H1 (cell line): ENCODE measurements at regions not wholly inside any gene's neighbourhood (a gene's known extent, or its start where the extent isn't known, plus 50 kb on each side); places are given as distances from the start of the nearest gene placed in this dataset.

Experiments
- EZH2 ChIP-seq: fragments of 200-600 bp; sonication (generic); IDR thresholded peaks from 2 replicates; pipeline ENCODE4 v1.7.1; 2012; ENCODE audit warnings: low read depth, mild to moderate bottlenecking, moderate library complexity, low read length, inconsistent platforms; ENCODE audit not compliant: severe bottlenecking
- POLR2A ChIP-seq, 2 experiments: IDR thresholded peaks; 1 replicate in 1 of 2; 2 replicates in 1 of 2; pipeline ENCODE4 v1.6.1; 2011; ENCODE audit warnings: low read depth in 2 of 2, low read length in 2 of 2, mild to moderate bottlenecking in 2 of 2; ENCODE audit errors: control extremely low read depth in 1 of 2
- POLR2AphosphoS5 ChIP-seq: IDR thresholded peaks from 2 replicates; pipeline ENCODE4 v1.6.1; 2011; ENCODE audit warnings: low read depth, low read length
- ZNF274 ChIP-seq: IDR thresholded peaks from 2 replicates; pipeline ENCODE4 v1.7.0; 2012; ENCODE audit warnings: low read length, borderline replicate concordance; ENCODE audit errors: extremely low read depth
- TF ChIP-seq, protein P1 (sequence below), 3 experiments: IDR thresholded peaks; 1 replicate in 2 of 3; 2 replicates in 1 of 3; pipeline versions ENCODE4 v1.5.1 to v1.6.1; 2011; ENCODE audit warnings: low read length in 3 of 3, mild to moderate bottlenecking in 3 of 3, inconsistent platforms in 2 of 3, low read depth in 1 of 3, moderate library complexity in 1 of 3; ENCODE audit not compliant: insufficient read depth in 1 of 3; ENCODE audit errors: control extremely low read depth in 1 of 3

DNA sequence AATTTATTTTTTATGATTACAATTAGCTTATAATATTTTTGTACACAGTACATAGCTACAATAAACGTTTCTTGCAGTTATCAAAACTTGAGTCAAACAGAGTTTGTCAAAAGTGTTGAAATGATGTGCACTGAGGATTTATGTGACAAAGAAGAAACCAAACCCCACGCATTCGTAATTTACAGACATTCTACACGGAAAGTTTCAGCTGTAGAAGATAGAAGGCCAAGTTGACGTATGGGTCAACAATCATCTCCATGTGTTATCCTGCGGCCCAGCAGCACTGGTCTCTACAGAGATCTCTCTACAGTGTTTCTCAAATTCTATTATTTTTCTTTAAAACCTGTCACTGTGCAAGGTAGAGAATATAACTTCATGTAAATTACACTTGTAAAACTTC is 1507.6 kb downstream of the PCDH9 start:
- TF ChIP-seq POLR2A (IDR thresholded peaks at IDR 0.05; ENCODE audit: control extremely low read depth in 1 of 2, low read depth in 2 of 2, low read length in 2 of 2), result no peak
- TF ChIP-seq POLR2AphosphoS5, result no peak
- no peak for TF ChIP-seq EZH2
- no peak for TF ChIP-seq ZNF274
- TF ChIP-seq, protein P1, sequence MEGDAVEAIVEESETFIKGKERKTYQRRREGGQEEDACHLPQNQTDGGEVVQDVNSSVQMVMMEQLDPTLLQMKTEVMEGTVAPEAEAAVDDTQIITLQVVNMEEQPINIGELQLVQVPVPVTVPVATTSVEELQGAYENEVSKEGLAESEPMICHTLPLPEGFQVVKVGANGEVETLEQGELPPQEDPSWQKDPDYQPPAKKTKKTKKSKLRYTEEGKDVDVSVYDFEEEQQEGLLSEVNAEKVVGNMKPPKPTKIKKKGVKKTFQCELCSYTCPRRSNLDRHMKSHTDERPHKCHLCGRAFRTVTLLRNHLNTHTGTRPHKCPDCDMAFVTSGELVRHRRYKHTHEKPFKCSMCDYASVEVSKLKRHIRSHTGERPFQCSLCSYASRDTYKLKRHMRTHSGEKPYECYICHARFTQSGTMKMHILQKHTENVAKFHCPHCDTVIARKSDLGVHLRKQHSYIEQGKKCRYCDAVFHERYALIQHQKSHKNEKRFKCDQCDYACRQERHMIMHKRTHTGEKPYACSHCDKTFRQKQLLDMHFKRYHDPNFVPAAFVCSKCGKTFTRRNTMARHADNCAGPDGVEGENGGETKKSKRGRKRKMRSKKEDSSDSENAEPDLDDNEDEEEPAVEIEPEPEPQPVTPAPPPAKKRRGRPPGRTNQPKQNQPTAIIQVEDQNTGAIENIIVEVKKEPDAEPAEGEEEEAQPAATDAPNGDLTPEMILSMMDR (IDR thresholded peaks at IDR 0.05; ENCODE audit: control extremely low read depth in 1 of 3, insufficient read depth in 1 of 3, low read depth in 1 of 3, low read length in 3 of 3), result no peak
